HG02943 (cell line): ENCODE measurements at regions not wholly inside any gene's neighbourhood (a gene's known extent, or its start where the extent isn't known, plus 50 kb on each side); places are given as distances from the start of the nearest gene placed in this dataset.
"Not testable (repeated sequence)": the region's sequence is repeated elsewhere in the genome, so short reads cannot be mapped to it uniquely, and the experiment has no call there.

ENCODE experiments used
- ATAC-seq: cut with Tn5 transposase; IDR thresholded peaks from one replicate; pipeline ENCODE4 v1.9.1; 2021; ENCODE audit warnings: mild to moderate bottlenecking, low read depth, moderate library complexity; ENCODE audit not compliant: unreplicated experiment

- no peak for ATAC-seq
These were observed 254.6 kb upstream of the USP15 start for GRCh38 chr12:62005615-62006014.

DNA sequence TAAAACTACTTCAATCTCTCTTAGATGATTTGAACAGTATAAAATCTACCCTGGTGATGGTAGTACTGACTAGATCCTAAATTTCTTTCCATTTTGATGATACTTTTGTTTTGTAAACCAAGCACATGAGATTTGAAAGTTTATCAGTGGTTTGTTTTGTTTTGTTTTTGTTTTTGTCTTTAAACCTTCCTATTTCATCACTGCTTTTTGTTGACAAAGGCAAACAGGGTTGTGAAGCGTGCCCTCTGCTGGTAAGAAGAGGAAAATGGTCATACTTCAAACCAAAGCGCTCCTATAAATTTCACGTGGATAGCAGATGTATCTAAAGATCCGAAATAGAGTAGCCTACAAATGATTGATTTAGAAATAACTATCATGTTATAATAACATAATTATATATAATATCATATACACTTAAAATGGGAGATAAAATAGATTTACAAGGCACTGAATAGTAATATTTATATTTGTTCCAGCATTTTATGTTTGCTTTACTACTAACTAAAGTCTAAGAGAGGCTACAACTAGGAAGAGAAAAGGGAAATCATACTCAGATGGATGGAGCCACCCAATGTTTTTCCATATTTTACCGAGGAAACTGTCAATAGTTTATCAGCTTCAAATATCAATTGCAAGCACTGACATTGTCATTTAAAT is 254.0 kb upstream of the USP15 start:
- ATAC-seq, result no peak

GRCh38 chr12:62008703-62009102 is 251.5 kb upstream of the USP15 start:
- no peak for ATAC-seq

DNA sequence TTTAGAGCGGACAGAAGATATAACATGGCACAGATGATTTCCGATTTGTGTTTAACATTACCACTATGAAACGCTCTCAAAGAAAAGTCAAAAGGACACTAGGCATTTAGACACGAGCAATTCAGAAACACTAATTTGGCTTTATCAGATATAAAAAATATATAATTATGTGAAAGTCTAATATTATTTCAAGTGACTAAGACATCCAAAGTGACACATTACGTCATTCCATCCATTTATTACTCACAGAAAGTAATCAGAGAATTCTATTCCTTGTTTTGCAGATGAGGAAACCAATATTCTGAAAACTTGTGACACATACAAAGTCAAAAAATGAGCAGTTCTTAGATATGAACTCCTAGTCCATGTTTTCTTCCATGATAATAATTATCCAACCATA is 250.8 kb upstream of the USP15 start:
- no peak for ATAC-seq

DNA sequence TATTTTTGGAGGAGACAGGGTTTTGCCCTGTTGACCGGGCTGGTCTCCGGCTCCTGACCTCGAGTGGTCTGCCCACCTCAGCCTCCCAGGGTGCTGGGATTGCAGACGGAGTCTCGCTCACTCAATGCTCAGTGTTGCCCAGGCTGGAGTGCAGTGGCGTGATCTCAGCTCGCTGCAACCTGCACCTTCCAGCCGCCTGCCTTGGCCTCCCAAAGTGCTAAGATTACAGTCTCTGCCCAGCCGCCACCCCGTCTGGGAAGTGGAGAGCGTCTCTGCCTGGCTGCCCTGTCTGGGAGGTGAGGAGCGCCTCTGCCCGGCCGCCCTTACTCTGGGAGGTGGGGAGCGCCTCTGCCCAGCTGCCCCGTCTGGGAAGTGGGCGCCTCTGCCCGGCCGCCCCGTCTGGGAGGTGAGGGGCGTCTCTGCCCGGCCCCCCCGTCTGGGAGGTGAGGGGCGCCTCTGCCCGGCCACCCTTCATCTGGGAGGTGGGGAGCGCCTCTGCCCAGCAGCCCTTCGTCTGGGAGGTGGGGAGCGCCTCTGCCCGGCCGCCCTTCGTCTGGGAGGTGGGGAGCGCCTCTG is 249.8 kb upstream of the USP15 start:
- ATAC-seq, result not testable (repeated sequence)

DNA sequence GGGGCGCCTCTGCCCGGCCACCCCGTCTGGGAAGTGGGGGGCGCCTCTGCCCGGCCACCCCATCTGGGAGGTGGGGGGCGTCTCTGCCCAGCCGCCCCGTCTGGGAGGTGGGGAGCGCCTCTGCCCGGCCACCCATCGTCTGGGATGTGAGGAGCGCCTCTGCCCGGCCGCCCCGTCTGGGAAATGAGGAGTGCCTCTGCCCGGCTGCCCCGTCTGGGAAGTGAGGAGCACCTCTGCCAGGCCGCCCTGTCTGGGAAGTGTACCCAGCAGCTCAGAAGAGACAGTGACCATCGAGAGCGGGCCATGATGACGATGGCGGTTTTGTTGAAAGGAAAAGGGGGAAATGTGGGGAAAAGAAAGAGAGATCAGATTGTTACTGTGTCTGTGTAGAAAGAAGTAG is 249.2 kb upstream of the USP15 start:
- not testable (repeated sequence) for ATAC-seq

- no peak for ATAC-seq
These were observed 245.9 kb upstream of the USP15 start for GRCh38 chr12:62014330-62014729.

DNA sequence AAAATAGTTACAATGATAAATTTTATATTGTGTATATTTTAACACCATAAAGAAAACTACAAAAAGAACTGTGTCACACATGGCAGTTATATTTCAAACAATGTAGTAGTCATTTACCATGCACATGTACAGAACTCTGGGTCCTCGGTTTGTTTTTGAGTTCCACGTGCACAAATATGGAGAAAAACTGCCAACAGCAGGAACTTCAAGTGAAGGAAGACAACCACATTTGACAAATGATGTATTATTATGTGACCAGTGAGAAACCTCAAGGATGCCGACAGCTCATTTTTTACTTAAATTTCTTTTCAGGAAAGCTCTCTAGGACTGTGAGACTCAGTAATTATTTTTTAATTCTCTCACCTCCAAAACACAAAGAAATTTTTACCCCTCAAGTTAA is 244.2 kb upstream of the USP15 start:
- ATAC-seq, result no peak

GRCh38 chr12:62021808-62022207 is 238.4 kb upstream of the USP15 start:
- ATAC-seq, result no peak

- no peak for ATAC-seq
These were observed 231.7 kb upstream of the USP15 start for GRCh38 chr12:62028536-62028935.

GRCh38 chr12:62032870-62033269 is 227.3 kb upstream of the USP15 start:
- no peak for ATAC-seq

DNA sequence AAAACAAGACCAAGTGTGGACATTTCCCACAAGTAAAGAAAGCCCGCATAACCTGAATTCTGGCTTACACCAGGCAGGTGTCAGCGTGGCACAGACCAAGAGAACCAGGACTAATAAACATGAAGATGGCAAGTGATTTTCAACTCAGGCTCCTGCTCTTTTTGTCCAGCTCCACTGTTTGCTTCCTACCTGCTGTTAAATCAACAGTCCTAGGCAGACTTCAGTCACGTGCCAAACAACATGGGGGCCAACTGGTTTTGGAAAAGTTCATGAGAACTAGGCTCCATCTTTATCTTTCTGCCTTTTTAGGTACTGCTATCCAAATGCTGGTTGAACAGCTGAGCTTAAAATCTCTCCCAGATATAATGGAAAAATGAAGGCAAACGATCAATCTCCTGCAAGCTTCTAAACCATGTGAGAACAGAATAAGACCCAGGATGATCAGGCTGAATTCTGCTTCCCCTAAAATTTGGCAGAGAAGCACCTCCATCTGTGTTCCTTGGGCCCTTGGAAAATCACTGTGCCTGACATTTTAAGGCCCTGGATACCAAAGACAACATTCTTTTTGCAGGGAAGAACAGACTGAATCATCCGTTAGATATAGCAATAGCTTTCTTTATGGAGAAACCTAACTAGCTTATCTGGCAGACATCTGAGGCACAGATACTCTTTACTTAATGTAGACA is 215.6 kb upstream of the USP15 start:
- no peak for ATAC-seq

- ATAC-seq, result no peak
These were observed 215.0 kb upstream of the USP15 start for GRCh38 chr12:62045211-62045610.

GRCh38 chr12:62050785-62051184 is 209.4 kb upstream of the USP15 start:
- ATAC-seq, result no peak

- no peak for ATAC-seq
These were observed 190.2 kb upstream of the USP15 start for GRCh38 chr12:62069976-62070375.

DNA sequence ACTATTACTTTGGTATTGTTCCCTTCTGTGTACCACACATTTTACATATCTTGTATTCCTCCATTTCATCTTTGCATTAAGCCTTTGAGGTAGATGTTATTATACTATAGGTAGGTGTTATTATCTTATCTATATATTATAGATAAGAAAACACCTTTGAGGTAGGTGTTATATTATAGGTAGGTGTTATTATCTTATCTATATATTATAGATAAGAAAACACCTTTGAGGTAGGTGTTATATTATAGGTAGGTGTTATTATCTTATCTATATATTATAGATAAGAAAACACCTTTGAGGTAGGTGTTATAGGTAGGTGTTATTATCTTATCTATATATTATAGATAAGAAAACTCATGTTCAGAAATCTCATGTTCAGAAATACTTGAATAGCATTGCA is 187.0 kb upstream of the USP15 start:
- ATAC-seq, result not testable (repeated sequence)

GRCh38 chr12:62075870-62076269 is 184.3 kb upstream of the USP15 start:
- ATAC-seq, result no peak

- ATAC-seq, result no peak
These were observed 182.2 kb upstream of the USP15 start for GRCh38 chr12:62078020-62078419.

DNA sequence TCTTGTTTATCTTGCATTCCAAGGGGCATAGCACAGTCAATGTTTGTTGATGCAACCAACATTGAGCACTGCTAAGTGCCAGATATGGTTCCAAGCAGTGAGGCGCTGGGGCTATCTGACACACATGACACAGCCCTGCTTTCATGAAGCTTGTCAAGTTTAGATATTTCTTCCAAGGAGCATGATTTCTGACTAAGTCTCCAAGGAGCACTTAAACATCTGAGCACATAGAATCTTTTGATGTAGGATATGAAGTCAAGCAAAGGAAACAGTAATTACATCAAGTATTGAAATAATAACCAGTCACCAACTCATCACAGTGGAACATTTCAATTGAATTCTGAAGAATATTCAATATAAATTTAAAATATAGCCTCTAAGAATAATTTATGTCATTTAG is 177.8 kb upstream of the USP15 start:
- ATAC-seq, result no peak

DNA sequence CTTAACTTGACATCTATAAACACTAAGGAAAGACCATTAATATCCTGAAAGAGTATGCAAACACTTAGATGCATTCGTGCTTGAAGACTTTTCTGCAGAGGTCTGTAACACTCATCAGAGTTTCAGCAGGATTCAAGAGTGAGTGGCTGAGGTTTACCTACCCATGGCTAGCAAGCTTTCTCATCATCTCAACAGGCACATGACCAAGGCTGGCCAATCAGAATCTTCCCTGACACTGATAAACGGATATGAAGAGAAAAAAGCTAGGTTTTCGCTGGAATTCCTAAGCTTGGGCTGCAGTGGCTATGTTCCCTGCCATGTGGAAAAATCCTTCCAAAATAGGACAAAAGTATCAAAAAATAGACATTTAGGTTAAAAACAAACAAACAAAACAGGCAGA is 162.1 kb upstream of the USP15 start:
- no peak for ATAC-seq

DNA sequence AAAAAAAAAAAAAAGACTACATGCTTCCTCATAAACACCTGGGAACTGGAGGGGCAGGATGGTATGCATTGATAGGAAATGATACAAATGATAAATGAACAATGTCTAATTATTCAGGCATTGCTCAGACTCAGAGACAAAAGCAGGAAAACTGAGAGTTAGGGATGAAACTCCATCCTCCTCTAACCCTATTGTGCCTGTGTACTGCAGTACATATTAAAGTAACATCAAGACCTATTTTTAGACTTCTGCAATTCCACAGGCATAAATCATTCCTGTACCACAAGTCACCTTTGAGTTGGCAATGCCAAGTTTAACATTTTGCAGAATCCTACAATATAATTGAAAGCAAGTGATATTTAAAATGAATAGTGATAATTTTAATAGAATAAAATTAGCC is 156.5 kb upstream of the USP15 start:
- no peak for ATAC-seq

GRCh38 chr12:62106547-62107185 is 153.5 kb upstream of the USP15 start:
- ATAC-seq, result no peak
